ENCODE measurements at regions not wholly inside any gene's neighbourhood (a gene's known extent, or its start where the extent isn't known, plus 50 kb on each side); places are given as distances from the start of the nearest gene placed in this dataset.

- 96% methylated on average over 2 of the region's 2 CpGs for WGBS
- intact Hi-C loops (cut with DNase I) = no loop called here
- no peaks in the 10 kb centered on the region for H3K4me1 ChIP-seq
- no peak overlapping the region for H3K27ac ChIP-seq (replicated peaks in 1 of 4)
- no peak for TF ChIP-seq EP300 (IDR thresholded peaks at IDR 0.05)
- no peak for TF ChIP-seq POLR2A (IDR thresholded peaks at IDR 0.05; ENCODE audit: low read depth)
- TF ChIP-seq, protein P1, sequence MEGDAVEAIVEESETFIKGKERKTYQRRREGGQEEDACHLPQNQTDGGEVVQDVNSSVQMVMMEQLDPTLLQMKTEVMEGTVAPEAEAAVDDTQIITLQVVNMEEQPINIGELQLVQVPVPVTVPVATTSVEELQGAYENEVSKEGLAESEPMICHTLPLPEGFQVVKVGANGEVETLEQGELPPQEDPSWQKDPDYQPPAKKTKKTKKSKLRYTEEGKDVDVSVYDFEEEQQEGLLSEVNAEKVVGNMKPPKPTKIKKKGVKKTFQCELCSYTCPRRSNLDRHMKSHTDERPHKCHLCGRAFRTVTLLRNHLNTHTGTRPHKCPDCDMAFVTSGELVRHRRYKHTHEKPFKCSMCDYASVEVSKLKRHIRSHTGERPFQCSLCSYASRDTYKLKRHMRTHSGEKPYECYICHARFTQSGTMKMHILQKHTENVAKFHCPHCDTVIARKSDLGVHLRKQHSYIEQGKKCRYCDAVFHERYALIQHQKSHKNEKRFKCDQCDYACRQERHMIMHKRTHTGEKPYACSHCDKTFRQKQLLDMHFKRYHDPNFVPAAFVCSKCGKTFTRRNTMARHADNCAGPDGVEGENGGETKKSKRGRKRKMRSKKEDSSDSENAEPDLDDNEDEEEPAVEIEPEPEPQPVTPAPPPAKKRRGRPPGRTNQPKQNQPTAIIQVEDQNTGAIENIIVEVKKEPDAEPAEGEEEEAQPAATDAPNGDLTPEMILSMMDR (IDR thresholded peaks at IDR 0.05) = no peak
- TF ChIP-seq POLR2AphosphoS5 (IDR thresholded peaks at IDR 0.05) = no peak
- H3K4me3 ChIP-seq = no peak overlapping the region
- H3K9me3 ChIP-seq = peaks cover 0 to 5% (median 1%) of the 10 kb centered on the region in 4 donors
- H3K36me3 ChIP-seq = no peaks in the 10 kb centered on the region
- no peaks in the 10 kb centered on the region for H3K27me3 ChIP-seq
- no peak for DNase-seq (ENCODE audit: extremely low spot score)
Measured at GRCh38 chr16:72549878-72550277, 377.9 kb upstream of the PMFBP1 start.

- Histone ChIP-seq H3K27me3 (no peaks in the 10 kb centered on the region), H3K4me3 (no peak overlapping the region), H3K9me3 (no peaks in the 10 kb centered on the region), H3K36me3 (no peaks in the 10 kb centered on the region), H3K4me1 (no peaks in the 10 kb centered on the region), H3K27ac (replicated peaks in 1 of 4) (no peak overlapping the region)
- 100% methylated on average over 2 of the region's 2 CpGs for WGBS
- intact Hi-C loops (cut with DNase I) = no loop called here
- TF ChIP-seq, protein P1 (IDR thresholded peaks at IDR 0.05) = no peak
- TF ChIP-seq POLR2AphosphoS5 (IDR thresholded peaks at IDR 0.05) (no peak), POLR2A (IDR thresholded peaks at IDR 0.05; ENCODE audit: low read depth) (no peak), EP300 (IDR thresholded peaks at IDR 0.05) (no peak)
- no peak for DNase-seq (ENCODE audit: extremely low spot score)
Measured at GRCh38 chr16:72542102-72542501, 370.1 kb upstream of the PMFBP1 start.

DNA sequence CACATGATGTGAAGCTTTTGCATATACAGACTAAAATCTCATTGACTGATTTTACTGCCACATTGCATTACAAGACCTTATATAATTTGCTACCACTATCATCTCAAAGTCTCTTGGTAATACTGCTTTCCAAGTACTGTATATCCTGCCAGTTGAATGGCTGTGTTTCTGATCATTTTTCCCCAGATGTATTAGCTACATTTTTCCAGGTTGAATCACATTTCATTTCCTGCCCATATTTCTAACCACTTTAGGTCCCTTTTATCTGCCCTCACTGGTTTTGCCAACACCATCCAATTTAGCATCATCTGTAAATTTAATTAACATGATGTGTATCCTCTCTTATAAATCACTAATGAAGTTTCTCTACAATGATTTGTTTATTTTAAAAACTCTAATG, 365.7 kb upstream of the PMFBP1 start:
- no peak for DNase-seq (ENCODE audit: extremely low spot score)
- H3K4me1 ChIP-seq = no peaks in the 10 kb centered on the region
- no peak overlapping the region for H3K27ac ChIP-seq (replicated peaks in 1 of 4)
- no peaks in the 10 kb centered on the region for H3K27me3 ChIP-seq
- H3K36me3 ChIP-seq = no peaks in the 10 kb centered on the region
- no peaks in the 10 kb centered on the region for H3K9me3 ChIP-seq
- H3K4me3 ChIP-seq = no peak overlapping the region
- no peak for TF ChIP-seq POLR2AphosphoS5 (IDR thresholded peaks at IDR 0.05)
- intact Hi-C loops (cut with DNase I) = no loop called here

DNA sequence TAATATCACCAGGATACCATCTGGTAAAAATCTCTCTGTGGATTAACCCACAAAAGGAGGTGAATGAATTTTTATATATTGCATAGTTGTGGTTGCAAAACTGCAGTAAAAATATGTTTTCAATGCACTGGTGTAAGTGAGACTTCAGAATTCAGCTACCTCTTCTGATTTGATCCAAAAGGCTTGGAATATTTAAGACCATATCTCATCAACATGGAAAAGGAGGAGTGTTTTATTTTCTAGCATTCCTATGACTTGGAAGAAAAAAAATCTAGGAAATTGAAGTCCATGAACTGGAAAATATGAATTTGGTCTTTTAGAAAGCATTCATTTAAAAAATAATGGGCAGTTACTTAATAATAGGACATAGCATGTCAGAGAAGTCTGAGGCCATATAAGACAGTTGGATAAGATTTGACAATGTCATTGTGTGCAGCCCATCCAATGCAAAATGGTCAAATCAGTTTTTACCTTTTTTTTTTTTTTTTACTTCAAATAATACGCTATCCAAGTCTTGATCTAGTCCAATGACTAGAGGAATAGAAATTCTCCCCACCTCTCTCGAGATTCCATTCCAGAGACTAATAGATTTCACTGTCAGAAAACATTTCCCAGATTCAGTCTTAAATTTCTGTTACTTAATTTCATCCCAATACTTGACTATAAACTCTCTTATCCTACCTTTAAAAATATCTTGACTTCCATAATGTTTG, 364.9 kb upstream of the PMFBP1 start:
- H3K4me3 ChIP-seq = no peak overlapping the region
- WGBS = 72% methylated on average over 2 of the region's 2 CpGs
- H3K9me3 ChIP-seq = no peaks in the 10 kb centered on the region
- H3K27me3 ChIP-seq = no peaks in the 10 kb centered on the region
- no peak for TF ChIP-seq POLR2A (IDR thresholded peaks at IDR 0.05; ENCODE audit: low read depth)
- TF ChIP-seq EP300 (IDR thresholded peaks at IDR 0.05) = no peak
- no peak for TF ChIP-seq POLR2AphosphoS5 (IDR thresholded peaks at IDR 0.05)
- TF ChIP-seq, protein P1 (IDR thresholded peaks at IDR 0.05) = no peak
- no peak for DNase-seq (ENCODE audit: extremely low spot score)
- H3K4me1 ChIP-seq = no peaks in the 10 kb centered on the region
- H3K36me3 ChIP-seq = no peaks in the 10 kb centered on the region
- intact Hi-C loops (cut with DNase I) = no loop called here
- no peak overlapping the region for H3K27ac ChIP-seq (replicated peaks in 1 of 4)

- H3K36me3 ChIP-seq = no peaks in the 10 kb centered on the region
- DNase-seq (ENCODE audit: extremely low spot score) = no peak
- no peak overlapping the region for H3K4me3 ChIP-seq
- no peaks in the 10 kb centered on the region for H3K4me1 ChIP-seq
- H3K27me3 ChIP-seq = no peaks in the 10 kb centered on the region
- no peak overlapping the region for H3K27ac ChIP-seq (replicated peaks in 1 of 4)
- TF ChIP-seq, protein P1 (IDR thresholded peaks at IDR 0.05) = no peak
- no peak for TF ChIP-seq EP300 (IDR thresholded peaks at IDR 0.05)
- TF ChIP-seq POLR2A (IDR thresholded peaks at IDR 0.05; ENCODE audit: low read depth) = no peak
- no peak for TF ChIP-seq POLR2AphosphoS5 (IDR thresholded peaks at IDR 0.05)
- no peaks in the 10 kb centered on the region for H3K9me3 ChIP-seq
- intact Hi-C loops (cut with DNase I) = no loop called here
- 71% methylated on average over 9 of the region's 9 CpGs for WGBS
Measured at GRCh38 chr16:72532906-72533410, 361.0 kb upstream of the PMFBP1 start.

Measured in esophagus muscularis mucosa (tissue), 4 donors.